LNCAP (cell line): ENCODE measurements at regions not wholly inside any gene's neighbourhood (a gene's known extent, or its start where the extent isn't known, plus 50 kb on each side); places are given as distances from the start of the nearest gene placed in this dataset.
A peak's percentile ranks its signal among the peaks of the same experiment; 100 is the strongest.

ENCODE experiments used
- CTCF ChIP-seq: fragments of 450-650 bp; IDR thresholded peaks from 2 replicates; pipeline ENCODE4 v1.5.1; 2017; ENCODE audit warnings: mild to moderate bottlenecking

GRCh38 chr5:10874541-10874940 is 113.5 kb upstream of the DAP start:
- no peak for TF ChIP-seq CTCF

DNA sequence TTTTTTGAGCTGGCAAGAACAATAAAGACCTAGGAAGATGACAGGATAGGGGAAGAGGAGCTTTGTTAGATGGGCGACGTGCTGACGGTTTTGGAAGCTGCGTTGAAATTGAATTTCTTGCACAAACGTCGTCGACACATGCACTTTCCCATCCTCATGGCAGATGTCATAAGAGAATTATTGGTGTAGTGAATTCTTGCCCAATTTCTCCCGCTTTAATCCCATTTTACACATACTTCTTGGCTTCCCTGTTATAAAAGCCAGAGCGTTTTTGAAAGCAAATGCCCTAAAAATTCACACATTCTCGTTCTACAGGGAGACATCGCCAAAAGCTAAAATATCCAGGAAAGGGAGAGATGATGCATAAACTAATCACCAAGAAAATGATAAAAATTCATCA is 109.8 kb upstream of the DAP start:
- no peak for TF ChIP-seq CTCF

DNA sequence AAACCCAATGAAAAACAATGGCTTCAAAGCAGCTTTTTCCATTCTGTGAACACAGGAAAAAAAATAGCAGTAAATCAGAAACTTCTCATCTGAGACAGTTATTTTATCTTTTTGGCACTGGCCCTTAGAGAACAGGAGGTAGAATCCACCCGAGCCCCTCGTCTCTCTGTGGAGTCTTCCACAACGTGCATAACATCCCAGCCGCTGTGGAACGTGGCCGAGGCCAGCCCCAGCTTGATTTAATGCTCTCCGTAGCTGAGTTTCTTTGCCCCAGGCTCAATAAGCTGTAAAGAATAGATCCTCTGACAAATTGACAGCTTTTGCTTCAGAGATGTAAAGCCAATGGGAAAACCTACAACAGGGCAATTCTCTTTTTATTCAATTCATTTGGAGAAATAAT is 107.9 kb upstream of the DAP start:
- TF ChIP-seq CTCF: no peak

DNA sequence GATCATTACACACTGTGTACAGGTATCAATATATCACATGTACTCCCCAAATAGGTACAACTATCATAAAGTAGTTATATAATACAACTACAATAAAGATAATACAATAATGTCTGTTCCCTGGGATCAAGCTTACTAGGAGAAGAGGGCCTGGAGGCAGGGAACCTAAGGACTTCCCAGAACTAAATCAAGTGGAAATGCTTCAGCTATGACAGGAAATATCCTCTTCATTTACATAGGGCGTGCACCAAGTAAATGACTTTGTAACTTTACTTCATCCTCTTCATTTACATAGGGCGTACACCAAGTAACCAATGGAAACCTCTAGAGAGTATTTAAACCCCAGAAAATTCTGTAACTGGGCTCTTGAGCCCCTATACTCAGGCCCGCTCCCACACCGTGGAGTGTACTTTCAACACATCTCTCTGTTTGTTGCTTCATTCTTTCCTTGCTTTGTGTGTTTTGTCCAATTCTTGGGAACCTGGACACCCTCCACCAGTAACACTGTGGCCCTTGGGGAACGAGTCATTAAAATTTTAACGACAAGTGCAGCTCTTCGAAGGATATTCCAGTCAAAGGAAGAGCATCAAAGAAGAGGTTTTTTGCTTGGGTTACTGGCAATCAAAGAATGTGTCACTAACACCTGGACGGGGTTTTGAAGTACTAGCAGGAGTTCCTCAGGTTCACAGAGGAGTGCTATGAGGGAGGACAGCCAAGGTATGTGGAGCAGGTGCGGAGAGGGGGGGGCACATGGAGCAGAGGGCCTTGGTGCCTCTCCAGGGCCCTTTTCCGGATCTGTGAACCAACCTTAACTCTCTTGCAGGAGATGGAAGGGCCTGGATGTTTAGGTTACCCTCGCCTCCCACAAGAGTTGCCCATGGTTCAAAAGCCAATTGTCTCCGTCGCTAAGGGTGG is 106.6 kb upstream of the DAP start:
- TF ChIP-seq CTCF: no peak

DNA sequence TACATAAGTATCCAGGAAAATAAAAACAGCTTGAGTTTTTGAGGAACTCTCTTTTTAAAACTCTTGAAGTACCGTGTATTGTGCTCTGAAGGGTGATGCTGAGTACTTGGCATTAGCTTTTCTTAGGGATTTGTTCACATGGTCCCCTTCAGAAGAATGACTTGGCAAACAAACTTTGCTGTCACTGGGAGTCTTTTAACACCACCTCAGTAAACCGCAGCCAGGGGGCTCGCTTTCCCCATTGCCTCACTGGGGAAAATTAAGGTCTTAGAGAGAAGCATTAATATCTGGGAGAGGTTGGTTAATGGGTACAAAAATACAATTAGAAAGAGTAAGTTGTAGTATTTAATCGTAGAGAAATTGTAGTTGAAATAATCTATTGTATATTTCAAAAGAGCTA is 105.9 kb upstream of the DAP start:
- TF ChIP-seq CTCF: no peak

DNA sequence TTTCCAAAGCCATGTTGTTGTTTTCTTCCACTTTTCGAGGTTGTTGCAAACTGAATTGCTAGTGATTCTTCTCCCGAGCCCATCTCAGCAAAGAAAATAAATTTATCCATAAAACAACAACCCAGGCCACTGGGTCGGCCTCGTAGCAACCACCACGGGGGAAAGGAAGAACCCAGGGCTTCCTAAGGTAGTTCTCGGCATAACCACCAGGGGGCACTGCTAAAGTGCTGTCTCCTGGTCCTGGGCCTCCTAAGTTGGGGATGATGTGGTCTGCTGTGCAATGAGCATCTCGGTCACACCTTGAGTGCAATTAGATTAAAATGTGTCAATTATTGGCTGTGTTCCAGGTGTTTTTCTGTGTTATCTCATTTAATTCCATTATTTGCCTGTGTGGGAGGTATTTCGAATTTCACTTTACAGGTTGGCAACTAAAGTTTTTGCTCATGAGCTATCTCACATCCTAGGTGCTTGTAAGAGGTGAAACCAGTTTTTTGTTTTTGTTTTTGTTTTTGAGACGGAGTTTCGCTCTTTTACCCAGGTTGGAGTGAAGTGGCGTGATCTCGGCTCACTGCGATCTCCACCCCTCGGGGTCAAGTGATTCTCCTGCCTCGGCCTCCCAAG is 102.8 kb upstream of the DAP start:
- peak; percentile 98 for TF ChIP-seq CTCF

GRCh38 chr5:10862085-10862484 is 101.1 kb upstream of the DAP start:
- no peak for TF ChIP-seq CTCF
